ENCODE measurements at regions not wholly inside any gene's neighbourhood (a gene's known extent, or its start where the extent isn't known, plus 50 kb on each side); places are given as distances from the start of the nearest gene placed in this dataset.
"Not testable (repeated sequence)": the region's sequence is repeated elsewhere in the genome, so short reads cannot be mapped to it uniquely, and the experiment has no call there.

DNA sequence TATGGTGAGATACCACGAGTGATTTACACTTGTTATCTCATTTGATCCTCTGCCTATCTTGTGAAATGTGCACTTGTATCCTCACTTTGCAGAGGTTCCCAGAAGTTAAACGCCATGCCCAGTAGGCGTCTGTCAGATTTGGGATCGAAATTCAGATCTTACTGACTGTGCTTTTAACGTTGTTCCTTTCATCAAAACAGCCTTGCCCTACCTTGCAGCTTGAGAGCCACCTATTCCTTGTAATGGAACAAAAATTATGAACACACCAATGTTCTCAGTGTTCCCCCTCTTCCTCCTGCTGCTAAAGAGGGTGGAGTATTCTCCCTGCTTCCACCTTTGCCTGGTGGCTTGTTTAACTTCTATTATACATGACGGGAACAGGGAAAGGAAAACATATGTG lies 257.0 kb downstream of the MSX2 start:
- DNase-seq (no peak), ATAC-seq (no peak)

DNA sequence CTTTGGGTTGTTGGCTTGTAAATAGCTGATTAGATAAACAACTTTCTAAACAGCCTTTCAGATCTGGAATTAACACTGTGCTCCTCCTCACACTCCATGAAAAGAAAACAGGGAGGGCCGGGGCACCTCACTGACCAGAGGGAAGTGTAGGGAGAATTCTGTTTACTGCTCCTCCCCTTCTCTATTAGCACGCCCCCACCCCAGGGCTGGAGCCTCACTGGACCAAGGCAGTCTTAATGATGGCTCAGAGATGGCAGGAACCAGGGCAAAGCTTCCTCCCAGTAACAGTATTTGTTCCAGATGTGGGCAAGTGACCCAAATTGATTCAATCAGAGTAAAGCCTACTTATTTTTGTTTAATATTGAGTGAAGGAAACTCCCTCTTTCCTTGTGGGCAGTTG lies 256.6 kb downstream of the MSX2 start:
- DNase-seq (no peak), ATAC-seq (no peak)

DNA sequence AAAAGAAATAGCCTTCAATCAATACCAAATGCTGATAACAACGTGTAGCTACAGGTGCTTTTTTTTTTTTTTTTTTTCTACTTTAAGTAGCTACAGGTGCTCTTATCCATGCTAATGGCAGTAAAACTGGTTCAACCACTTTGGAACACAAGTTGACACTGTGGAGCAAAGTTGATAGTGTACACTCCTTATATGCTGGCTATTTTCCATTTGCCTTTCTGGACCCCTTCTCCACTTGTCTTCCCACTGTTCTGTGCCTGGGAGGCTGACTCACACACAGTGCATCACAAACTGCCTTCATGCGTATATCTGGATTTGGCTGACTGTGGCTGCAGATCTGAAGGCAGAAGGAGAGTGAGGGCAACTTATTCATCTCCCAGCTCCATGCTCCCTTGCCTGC lies 247.9 kb downstream of the MSX2 start:
- no peak for DNase-seq
- no peak for ATAC-seq

DNA sequence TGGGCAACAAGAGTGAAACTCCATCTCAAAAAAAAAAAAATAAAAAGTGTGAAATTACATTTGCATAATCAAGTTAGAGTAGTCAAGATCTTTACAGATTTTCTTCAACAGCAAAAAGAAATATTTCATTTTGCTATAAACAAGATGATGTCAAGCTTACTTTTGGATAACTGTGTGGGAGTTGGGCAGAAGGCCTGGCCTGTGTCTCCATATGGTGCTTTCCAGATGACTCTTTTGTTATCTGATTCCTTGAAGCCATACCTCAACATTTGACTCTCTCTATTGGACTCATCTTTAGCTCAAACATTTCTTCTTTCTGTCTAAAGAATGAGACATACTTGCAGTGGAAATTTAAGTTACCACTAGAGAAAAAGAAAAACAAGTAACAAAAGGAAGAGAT lies 246.8 kb downstream of the MSX2 start:
- ATAC-seq: no peak
- DNase-seq: no peak

DNA sequence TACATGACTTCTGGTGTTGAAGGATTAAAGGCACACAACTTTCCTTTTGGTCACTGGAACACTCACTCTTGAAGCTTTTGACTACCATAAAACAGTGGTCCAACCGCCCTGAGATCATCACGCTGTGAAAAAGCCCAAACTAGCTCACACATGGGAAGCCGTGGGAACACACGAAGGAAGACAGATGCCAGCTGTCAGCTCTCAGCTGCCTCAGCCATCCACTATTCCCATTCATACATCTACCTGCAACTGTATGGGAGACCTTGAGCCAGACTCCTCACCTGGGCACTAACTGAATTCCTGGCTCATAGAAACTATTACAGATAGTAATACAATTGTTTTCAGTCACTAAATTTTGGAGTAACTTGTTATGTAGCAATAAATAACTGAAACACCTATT lies 246.1 kb downstream of the MSX2 start:
- ATAC-seq (no peak), DNase-seq (no peak)

DNA sequence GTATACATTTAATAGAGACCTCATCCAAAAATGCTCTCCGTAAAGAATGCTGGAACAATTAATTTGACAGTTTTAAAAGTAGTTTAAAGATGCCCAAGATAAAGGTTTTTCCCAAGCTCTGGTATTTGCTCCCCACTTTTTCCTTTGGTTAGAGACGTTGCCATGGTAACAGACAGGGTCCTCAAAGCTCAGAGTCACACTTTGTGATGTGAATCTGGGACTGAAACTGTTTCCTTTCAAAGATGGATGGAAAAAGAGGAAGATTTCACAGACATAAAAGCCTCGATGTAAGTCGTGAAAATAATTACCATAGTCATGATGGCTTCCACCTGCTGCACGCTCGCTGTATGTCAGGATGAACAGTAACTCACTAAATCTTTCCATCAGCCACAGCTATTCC lies 229.5 kb downstream of the MSX2 start:
- ATAC-seq: no peak

DNA sequence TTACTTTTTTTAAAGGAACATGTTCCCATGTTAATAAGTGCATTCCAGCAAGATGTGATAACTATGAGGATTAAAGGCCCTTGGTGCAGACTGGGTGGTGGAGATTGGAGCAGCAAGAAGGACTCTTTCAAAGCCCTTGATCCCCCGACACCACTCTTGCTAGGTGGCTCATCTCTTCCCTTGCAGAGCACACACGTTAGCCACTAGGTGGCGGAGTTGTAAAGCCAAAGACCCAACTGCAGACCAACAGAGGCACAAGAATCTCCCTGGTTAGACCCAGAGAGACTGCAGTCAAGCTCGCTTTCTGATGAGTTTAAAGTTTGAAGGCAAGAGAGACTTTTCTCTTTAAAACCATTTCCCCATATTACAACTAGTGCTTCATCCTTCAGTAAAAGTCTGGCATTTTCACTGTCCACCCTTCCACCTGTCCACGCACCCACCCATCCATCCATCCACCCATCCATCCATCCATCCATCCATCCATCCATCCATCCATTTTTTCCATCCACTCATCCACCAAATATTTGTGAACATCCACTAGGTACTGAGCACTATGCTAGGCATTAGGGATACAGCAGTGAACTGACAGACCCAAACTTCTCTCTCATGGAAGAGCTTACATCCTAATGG lies 226.9 kb downstream of the MSX2 start:
- DNase-seq: peak; percentile 54
- ATAC-seq: peak; percentile 75

More for the DNA sequence above, 229.5 kb downstream of the MSX2 start:
- no peak for DNase-seq

DNA sequence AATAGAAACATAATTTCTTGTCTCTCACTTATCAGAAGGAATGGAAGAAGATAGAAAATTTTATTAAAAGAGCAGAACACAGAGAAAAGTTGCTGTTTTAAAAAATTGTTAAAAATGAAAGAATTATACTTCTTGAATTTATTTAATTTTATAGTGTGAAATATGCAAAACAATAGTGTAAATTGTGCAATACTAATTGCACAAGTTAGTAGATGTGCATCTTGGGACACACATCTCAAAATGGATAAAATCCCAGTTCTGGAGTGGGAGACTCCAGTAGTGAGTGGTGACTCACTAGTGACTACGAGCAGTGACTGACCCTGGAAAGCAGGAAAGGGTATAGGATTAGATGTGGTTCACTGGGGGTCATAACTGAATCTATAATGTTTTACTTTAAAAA lies 223.2 kb downstream of the MSX2 start:
- ATAC-seq: no peak
- DNase-seq: no peak

DNA sequence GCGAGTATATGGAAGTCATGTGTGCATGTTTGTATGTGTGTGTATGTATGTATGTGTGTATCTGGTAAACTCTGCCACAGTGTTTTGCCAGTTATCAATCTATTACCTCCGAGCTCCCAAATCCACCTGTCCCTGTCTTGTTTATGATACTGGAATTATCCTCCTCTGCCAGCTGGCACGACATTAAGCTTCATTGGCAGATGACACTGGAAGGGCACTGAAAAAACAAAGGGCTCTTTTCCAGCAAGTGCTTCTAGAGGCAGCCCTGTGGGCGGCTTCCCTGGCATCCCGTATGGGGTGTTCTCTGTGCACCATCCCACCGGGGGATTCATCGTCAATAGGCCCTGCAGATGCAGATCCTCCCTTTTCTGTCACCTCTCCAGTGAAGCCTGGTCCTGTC lies 221.5 kb downstream of the MSX2 start:
- DNase-seq (no peak), ATAC-seq (no peak)

DNA sequence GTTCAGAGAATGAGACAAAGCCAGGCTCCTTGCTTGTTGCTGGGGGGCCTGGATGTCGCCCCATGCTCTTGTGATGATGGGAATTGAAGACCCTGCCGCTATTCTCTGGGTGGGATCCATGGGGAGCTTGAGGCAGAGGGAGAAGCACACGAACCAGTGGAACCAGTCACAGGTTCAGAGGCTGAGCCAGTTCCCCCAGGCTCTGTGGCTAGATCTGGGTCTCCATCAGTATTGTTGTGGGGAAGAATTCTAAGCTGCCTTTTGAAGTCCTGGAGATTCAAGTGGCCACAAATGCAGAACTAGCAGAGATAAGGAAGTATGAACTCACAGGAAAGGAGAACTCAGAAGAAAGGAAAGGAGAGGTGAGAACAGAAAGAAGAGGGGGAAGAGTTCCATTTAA lies 219.4 kb downstream of the MSX2 start:
- DNase-seq (no peak), ATAC-seq (no peak)

DNA sequence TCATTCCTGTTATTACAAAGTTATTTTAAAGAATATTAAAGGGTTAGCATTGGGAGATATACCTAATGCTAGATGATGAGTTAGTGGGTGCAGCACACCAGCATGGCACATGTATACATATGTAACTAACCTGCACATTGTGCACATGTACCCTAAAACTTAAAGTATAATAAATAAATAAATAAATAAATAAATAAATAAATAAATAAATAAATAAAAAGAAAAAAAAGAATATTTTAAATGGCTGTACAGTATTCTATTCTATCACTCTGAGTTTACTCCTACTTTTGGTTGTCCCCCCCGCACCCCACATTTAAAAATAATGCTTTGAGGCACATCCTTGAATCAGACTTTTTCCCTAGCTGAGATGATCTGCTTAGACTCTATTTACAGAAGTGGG lies 218.6 kb downstream of the MSX2 start:
- ATAC-seq, DNase-seq: not testable (repeated sequence)

DNA sequence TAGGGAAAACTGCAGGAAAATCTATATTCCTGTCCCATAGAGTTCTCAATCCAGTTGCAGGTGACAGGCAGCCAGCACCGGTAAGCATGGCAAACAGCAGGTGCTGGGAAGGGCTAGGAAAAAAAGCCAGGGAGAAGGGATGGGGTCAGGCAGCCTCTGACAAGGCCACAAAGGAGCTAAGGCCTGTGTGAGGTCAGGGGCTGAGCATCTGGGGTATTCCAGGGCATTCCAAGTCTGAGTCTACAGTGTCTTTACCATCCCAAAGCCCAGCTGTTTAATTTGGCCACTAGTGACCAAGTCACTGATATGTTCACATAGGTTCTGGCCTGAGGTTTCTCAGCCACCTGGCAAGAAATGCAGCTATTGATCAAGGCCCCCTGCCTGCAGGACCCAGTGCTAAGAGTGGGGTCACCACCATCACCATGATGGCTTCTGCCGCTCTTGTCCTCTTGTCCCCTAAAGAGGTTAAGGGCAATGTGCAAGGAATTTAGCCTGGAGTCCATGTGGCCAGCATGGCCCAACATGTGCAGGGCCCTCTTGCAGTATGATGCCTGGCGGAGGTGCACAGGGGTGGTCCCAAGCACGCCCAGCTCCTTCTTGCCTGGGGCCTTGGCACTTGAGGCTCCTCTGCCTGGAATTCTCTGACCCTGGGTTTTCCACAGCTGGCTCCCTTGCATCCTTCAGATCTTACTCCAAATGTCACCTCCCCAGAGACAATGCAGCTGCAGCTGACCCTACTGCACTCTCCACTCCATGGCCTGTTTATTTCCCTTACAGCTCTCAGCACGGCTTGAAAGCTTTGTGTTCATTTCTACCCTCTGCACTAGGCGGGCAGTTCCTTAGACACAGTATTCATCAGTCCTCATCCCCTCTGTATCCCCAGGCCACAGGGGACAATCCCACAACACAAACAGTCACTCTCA lies 213.1 kb downstream of the MSX2 start:
- DNase-seq (no peak), ATAC-seq (no peak)

DNA sequence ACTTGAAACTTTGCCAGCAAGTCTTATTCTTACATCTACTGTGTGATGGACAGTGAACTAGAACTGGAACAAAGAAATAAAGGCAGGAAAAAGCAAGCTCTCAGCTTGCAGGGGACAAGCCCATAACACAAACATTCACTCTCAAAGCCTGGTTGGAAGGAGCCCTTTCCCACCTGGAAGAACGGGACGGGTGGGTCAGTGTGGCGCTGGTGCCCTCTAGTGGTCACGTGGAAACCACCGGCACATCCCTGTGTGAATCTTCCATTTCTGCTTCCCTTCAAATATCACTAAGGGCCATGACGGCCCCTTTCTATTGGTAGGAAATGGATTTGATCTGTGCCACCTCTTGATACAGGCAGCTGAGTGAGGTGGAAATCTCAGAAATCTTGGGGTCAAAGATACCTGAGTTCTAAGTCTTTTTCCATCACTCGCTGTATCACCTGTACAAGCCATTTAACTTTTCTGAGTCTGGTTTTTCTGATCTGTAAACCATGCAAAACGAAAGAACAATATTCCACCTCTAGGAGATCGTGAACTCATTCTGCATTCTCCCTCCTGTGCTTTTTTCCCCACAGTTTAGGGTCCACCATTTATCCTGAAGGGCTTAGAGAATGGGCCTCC lies 211.6 kb downstream of the MSX2 start:
- DNase-seq (peak; percentile 52), ATAC-seq (peak; percentile 56)

DNA sequence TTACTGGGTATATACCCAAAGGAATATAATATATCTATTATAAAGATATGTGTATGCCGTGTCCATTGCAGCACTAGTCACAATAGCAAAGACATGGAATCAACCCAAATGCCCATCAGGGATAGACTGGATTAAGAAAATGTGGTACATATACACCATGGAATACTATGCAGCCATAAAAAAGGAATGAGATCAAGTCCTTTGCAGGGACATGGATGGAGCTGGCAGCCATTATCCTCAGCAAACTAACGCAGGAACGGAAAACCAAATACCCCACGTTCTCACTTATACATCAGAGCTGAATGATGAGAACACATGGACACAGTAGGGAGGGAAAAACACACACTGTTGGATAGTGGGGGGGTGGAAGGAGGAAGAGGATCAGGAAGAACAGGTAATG lies 206.7 kb downstream of the MSX2 start:
- not testable (repeated sequence) for ATAC-seq, DNase-seq

DNA sequence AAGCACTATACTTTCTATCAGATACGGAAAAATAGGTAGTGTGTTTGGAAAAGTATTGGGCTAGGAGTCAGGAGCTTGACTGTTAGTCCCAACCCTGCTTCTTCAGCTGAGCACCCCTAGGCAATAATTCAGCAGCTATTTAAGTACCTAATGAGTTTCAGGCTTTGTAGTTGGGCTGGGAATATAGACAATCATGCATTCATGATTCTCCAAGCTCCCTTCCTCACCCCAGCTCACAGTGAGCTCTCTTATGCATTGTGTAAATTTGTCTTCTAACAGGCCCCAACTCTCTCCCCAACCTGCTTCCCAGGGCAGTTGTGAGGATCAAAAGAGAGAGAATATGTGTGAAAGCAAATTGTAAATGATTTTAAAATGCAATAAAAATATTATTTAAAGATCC lies 201.2 kb downstream of the MSX2 start:
- no peak for ATAC-seq
- no peak for DNase-seq

DNA sequence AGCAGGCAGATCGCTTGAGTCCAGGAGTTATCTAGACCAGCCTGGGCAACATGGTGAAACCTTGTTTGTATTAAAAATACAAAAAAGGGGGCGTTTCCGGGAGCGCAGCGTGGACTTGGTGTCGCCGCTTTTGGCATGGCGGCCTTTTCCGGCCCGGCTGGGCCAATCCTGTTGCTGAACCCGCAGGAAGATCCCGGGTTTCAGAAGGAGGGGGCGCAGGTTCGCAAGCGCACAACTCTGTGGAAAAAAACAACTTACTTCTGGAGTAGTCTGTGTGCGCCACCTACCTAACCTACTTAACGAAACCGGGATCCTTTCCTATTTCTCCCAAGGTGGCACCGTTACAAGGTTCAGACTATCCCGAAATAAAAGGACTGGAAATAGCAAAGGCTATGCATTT lies 198.6 kb downstream of the MSX2 start:
- ATAC-seq: no peak
- no peak for DNase-seq

DNA sequence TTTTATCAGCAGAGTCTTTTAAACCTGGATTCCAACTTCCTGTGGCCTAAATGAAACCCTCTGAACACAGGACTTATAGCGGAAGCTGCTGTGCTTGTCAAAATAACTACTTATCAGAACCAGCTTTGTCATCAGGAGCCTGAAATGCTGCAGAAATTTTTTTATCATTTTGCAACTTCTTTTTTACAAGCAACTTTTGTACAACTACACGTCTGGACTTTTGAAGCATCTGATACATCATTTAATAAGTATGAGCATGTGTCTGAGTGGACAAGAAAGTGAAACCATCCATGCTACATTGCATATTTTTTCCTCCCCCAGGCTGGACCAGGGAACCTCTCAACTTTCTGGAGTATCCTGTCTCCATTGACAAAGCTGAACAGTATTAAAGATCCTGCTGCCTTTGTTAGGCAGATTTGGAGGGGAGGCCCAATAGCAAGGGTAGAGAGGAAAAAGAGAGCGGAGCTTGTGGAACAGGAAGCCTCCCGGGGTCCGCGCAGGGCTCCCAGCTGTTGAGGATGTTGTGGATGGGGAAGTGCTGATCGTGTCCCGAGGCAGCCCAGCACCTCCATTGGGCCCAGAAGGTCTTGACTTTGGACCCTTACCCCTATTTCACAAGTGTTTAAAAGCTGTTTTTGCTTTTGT lies 196.6 kb downstream of the MSX2 start:
- DNase-seq: no peak
- ATAC-seq: no peak

DNA sequence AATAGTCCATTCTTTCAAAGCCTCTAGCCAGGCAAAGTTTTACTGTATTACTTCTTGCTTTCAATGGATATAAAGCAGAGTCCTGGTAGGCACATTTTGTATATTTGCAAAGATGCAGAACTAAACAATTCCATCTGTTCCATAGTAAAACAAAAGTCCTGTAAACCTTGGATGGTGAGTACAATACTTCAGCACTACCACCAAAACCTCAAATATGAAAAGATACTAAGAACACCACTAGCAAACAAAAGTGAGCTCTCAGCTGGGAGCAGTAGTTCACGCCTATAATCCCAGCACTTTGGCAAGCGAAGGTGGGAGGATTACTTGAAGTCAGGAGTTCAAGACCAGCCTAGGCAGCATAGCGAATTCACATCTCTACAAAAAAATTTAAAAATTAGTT lies 195.0 kb downstream of the MSX2 start:
- DNase-seq (no peak), ATAC-seq (no peak)

DNA sequence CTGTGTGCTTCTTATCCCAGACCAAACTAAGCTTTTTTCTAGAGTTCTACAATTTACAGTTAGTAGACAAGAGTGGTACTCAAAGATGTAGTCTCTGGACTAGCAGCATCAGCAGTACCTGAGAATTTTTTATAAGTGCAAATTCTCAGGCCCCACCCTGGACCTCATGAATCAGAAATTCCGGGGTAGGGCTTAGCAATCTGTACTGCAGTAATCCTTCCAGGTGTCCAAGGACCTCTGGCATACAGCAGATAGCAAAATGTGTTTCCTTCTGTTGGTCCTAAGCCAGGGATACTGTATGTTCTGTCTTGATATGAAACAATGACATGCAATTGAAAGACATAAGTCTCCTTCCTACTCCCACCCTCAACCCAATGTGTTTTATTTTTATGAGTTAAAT lies 194.3 kb downstream of the MSX2 start:
- ATAC-seq (no peak), DNase-seq (no peak)

DNA sequence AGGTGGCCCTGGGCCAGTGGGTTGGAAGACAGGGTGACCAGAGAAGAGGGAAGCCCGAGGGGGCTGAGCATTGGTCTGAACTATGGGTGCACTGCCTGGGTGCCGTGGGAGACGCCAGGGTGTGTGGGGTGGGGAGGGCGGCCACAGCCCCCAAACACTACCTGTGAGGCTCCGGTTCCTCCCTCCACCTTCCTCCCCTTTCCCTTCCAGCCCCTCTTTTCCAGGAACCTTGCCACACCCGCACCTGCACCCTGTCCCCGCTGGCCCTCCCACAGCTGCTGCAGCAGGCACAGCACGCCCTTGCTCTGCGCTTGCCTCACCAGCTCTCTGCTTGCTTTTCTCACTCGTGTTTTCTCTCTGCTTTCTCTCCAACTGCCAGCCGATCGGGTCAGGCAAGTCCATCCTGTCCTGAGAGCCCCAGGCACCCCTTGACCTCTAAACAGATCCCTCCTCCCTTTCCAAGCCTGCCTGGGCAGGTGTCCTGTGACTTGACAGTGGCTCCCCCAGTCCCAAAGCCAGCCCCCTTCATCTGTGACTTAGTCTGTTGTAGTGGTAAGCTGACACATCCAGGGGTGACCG lies 193.7 kb downstream of the MSX2 start:
- ATAC-seq (no peak), DNase-seq (no peak)

DNA sequence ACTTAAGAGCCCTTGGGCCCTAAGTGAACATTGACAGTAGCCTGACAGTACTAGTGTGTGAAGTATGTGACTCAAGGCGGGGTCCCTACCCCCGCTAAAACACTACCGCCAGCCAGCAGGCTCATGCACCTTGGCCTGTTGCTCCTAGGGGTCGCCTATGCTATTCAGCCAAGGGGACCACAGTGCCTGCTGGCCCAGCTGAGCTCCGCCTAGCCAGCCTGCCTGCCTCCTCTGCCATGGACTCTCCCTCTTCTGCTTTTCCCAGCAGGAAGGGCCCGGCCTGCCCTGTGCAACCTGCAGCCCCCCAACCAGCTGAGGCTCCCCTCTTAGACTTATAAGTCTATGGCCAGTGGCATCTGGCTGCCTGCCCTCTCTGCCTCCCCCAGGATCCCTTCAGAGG lies 193.1 kb downstream of the MSX2 start:
- not testable (repeated sequence) for ATAC-seq, DNase-seq

DNA sequence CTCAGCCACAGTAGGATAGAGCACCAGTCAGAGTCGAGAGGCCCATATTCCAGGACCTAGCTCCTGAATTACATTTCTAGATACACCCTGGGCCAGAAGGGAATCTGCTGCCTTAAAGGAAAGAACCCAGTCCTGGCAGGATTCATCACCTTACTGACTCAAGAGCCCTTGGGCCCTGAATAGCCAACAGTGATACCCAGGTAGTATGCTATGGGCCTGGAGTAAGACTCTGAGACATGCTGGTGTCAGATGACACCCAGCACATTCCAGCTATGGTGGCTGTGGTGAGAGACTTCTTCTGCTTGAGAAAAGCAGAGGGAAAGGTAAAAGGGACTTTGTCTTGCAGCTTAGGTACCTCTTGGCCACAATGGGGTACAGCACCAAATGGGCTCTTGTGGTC lies 192.5 kb downstream of the MSX2 start:
- not testable (repeated sequence) for DNase-seq, ATAC-seq

Data from stimulated activated naive CD8-positive, alpha-beta T cell treated with anti-CD3 and anti-CD28 coated beads, Interleukin-15, Interleukin-2, amounts not matched to agents 100 U/mL and 50 U/mL, for 24 hours (primary cell).